Effector CD8-positive, alpha-beta T cell (primary cell): ENCODE measurements at regions not wholly inside any gene's neighbourhood (a gene's known extent, or its start where the extent isn't known, plus 50 kb on each side); places are given as distances from the start of the nearest gene placed in this dataset.

ENCODE experiments used
- DNase-seq: peaks from one replicate; lab custom pipeline; 2025; lab: John Stamatoyannopoulos, UW

GRCh38 chr17:77364941-77365583 lies 224.3 kb downstream of the SEC14L1 start:
- no peak for DNase-seq

GRCh38 chr17:77365584-77366186 lies 224.9 kb downstream of the SEC14L1 start:
- DNase-seq: no peak

- no peak for DNase-seq
Observed at GRCh38 chr17:77366206-77366557, 225.4 kb downstream of the SEC14L1 start.

GRCh38 chr17:77366558-77367245 lies 225.9 kb downstream of the SEC14L1 start:
- no peak for DNase-seq

- DNase-seq: no peak
Observed at GRCh38 chr17:77369544-77369971, 228.8 kb downstream of the SEC14L1 start.

- no peak for DNase-seq
Observed at GRCh38 chr17:77370586-77370985, 229.8 kb downstream of the SEC14L1 start.

GRCh38 chr17:77371117-77371887 lies 230.5 kb downstream of the SEC14L1 start:
- no peak for DNase-seq

GRCh38 chr17:77371888-77372443 lies 231.2 kb downstream of the SEC14L1 start:
- DNase-seq: no peak

- peak; percentile 57 for DNase-seq
Observed at GRCh38 chr17:77372444-77373298, 231.9 kb downstream of the SEC14L1 start.

GRCh38 chr17:77373299-77374169 lies 232.8 kb downstream of the SEC14L1 start:
- DNase-seq: no peak

GRCh38 chr17:77374170-77374936 lies 233.6 kb downstream of the SEC14L1 start:
- DNase-seq: peak; percentile 59

GRCh38 chr17:77375108-77375916 lies 234.5 kb downstream of the SEC14L1 start:
- DNase-seq: no peak

- DNase-seq: peak; percentile 38
Observed at GRCh38 chr17:77375917-77376651, 235.3 kb downstream of the SEC14L1 start.

- no peak for DNase-seq
Observed at GRCh38 chr17:77376795-77377709, 236.3 kb downstream of the SEC14L1 start.

GRCh38 chr17:77377710-77378235 lies 237.0 kb downstream of the SEC14L1 start:
- no peak for DNase-seq

GRCh38 chr17:77378318-77379064 lies 237.7 kb downstream of the SEC14L1 start:
- no peak for DNase-seq
